Fibroblast of lung (primary cell): ENCODE measurements at regions not wholly inside any gene's neighbourhood (a gene's known extent, or its start where the extent isn't known, plus 50 kb on each side); places are given as distances from the start of the nearest gene placed in this dataset.

Source experiments
- DNase-seq, 2 donors: peaks; one replicate each; pipeline versions ENCODE4 v3.0.0 to v3.0.0-alpha.2; 2010; ENCODE audit warnings: low read depth in 2 of 2
- H2AFZ ChIP-seq: 2 replicates; pipeline ENCODE4 v1.5.1; 2012; ENCODE audit warnings: low read length, control low read depth, inconsistent platforms
- H3K27ac ChIP-seq: 2 replicates; pipeline ENCODE4 v1.5.1; 2011; ENCODE audit warnings: low read length, control low read depth; ENCODE audit not compliant: insufficient read depth
- H3K27me3 ChIP-seq: 2 replicates; pipeline ENCODE4 v1.5.1; 2011; ENCODE audit warnings: mild to moderate bottlenecking, low read length; ENCODE audit not compliant: control insufficient read depth, insufficient read depth
- H3K36me3 ChIP-seq: 2 replicates; pipeline ENCODE4 v1.5.1; 2011; ENCODE audit warnings: low read length; ENCODE audit not compliant: control insufficient read depth, insufficient read depth
- H3K4me1 ChIP-seq: 2 replicates; pipeline ENCODE4 v1.5.1; 2011; ENCODE audit warnings: low read length; ENCODE audit not compliant: control insufficient read depth, insufficient read depth; ENCODE audit errors: extremely low read depth
- H3K4me2 ChIP-seq: 2 replicates; pipeline ENCODE4 v1.5.1; 2011; ENCODE audit warnings: low read length, control low read depth; ENCODE audit not compliant: insufficient read depth; ENCODE audit errors: extremely low read depth
- H3K4me3 ChIP-seq, 4 experiments: fragments of 200-600 bp in 1 of 4; sonication (generic) in 1 of 4; replicated peaks in 1 of 4; 2 replicates each; pipeline ENCODE4 v1.5.1; 2011 to 2016; ENCODE audit warnings: low read length in 4 of 4, low read depth in 3 of 4, mild to moderate bottlenecking in 3 of 4, control low read depth in 2 of 4, inconsistent platforms in 1 of 4, mixed read lengths in 1 of 4; ENCODE audit not compliant: insufficient read depth in 1 of 4; ENCODE audit errors: control extremely low read depth in 1 of 4
- H3K79me2 ChIP-seq: 2 replicates; pipeline ENCODE4 v1.5.1; 2012; ENCODE audit warnings: mild to moderate bottlenecking, low read length, inconsistent platforms; ENCODE audit not compliant: control insufficient read depth, insufficient read depth
- H3K9ac ChIP-seq: 2 replicates; pipeline ENCODE4 v1.5.1; 2011; ENCODE audit warnings: mild to moderate bottlenecking, low read length, control low read depth; ENCODE audit not compliant: insufficient read depth
- H3K9me3 ChIP-seq: 2 replicates; pipeline ENCODE4 v1.5.1; 2012; ENCODE audit warnings: low read depth, low read length; ENCODE audit not compliant: control insufficient read depth, insufficient read depth
- H4K20me1 ChIP-seq: 2 replicates; pipeline ENCODE4 v1.5.1; 2011; ENCODE audit warnings: low read length; ENCODE audit not compliant: control insufficient read depth, insufficient read depth; ENCODE audit errors: extremely low read depth
- CTCF ChIP-seq, 2 donors: IDR thresholded peaks in 1 of 2; conservative IDR thresholded peaks in 1 of 2; 1 replicate in 1 of 2; 2 replicates in 1 of 2; pipeline ENCODE4 v1.5.1; 2011 to 2012; ENCODE audit warnings: low read length in 2 of 2, control low read depth in 1 of 2, inconsistent platforms in 1 of 2, low read depth in 1 of 2, mild to moderate bottlenecking in 1 of 2
- EZH2 ChIP-seq: IDR thresholded peaks from 2 replicates; pipeline ENCODE4 v1.5.1; 2012; ENCODE audit warnings: low read length, control low read depth, mild to moderate bottlenecking; ENCODE audit errors: missing control alignments

GRCh38 chr20:60236613-60237012 is 278.4 kb downstream of the CDH26 start:
- Histone ChIP-seq H3K79me2 (no peaks in the 10 kb centered on the region), H3K4me1 (no peaks in the 10 kb centered on the region), H3K27me3 (no peaks in the 10 kb centered on the region), H3K36me3 (no peaks in the 10 kb centered on the region), H3K4me3 (no peak overlapping the region), H3K4me2 (no peak overlapping the region), H3K27ac (no peak overlapping the region), H2AFZ (no peak overlapping the region), H4K20me1 (no peaks in the 10 kb centered on the region), H3K9me3 (no peaks in the 10 kb centered on the region), H3K9ac (no peak overlapping the region)
- peak in 1 of 2 donors; percentile 18 for DNase-seq
- TF ChIP-seq EZH2 (no peak), CTCF (conservative IDR thresholded peaks at IDR 0.05 in 1 of 2, IDR thresholded peaks at IDR 0.05 in 1 of 2; ENCODE audit: low read depth in 1 of 2, low read length in 2 of 2) (no peak)

- TF ChIP-seq EZH2 (no peak), CTCF (conservative IDR thresholded peaks at IDR 0.05 in 1 of 2, IDR thresholded peaks at IDR 0.05 in 1 of 2; ENCODE audit: low read depth in 1 of 2, low read length in 2 of 2) (no peak)
- Histone ChIP-seq H3K4me3 (no peak overlapping the region), H3K9ac (no peak overlapping the region), H4K20me1 (no peaks in the 10 kb centered on the region), H3K27me3 (no peaks in the 10 kb centered on the region), H3K4me1 (peaks cover 3% of the 10 kb centered on the region), H2AFZ (no peak overlapping the region), H3K27ac (no peak overlapping the region), H3K79me2 (no peaks in the 10 kb centered on the region), H3K36me3 (no peaks in the 10 kb centered on the region), H3K9me3 (no peaks in the 10 kb centered on the region), H3K4me2 (no peak overlapping the region)
- no peak for DNase-seq
These were observed 279.8 kb downstream of the CDH26 start for GRCh38 chr20:60237981-60238380.

- no peak for TF ChIP-seq CTCF (conservative IDR thresholded peaks at IDR 0.05 in 1 of 2, IDR thresholded peaks at IDR 0.05 in 1 of 2; ENCODE audit: low read depth in 1 of 2, low read length in 2 of 2)
- TF ChIP-seq EZH2 = no peak
- H3K4me3 ChIP-seq = no peak overlapping the region
- peak in 1 of 2 donors; percentile 17 for DNase-seq
- no peaks in the 10 kb centered on the region for H3K79me2 ChIP-seq
- H3K9ac ChIP-seq = no peak overlapping the region
- H3K4me2 ChIP-seq = no peak overlapping the region
- no peaks in the 10 kb centered on the region for H3K27me3 ChIP-seq
- H2AFZ ChIP-seq = no peak overlapping the region
- no peak overlapping the region for H3K27ac ChIP-seq
- no peaks in the 10 kb centered on the region for H3K9me3 ChIP-seq
- no peaks in the 10 kb centered on the region for H4K20me1 ChIP-seq
- peaks cover 6% of the 10 kb centered on the region for H3K4me1 ChIP-seq
- H3K36me3 ChIP-seq = no peaks in the 10 kb centered on the region
These were observed 280.9 kb downstream of the CDH26 start for GRCh38 chr20:60238992-60239660.
